GM23338 (cell line): ENCODE measurements at regions not wholly inside any gene's neighbourhood (a gene's known extent, or its start where the extent isn't known, plus 50 kb on each side); places are given as distances from the start of the nearest gene placed in this dataset.

Source experiments
- ATAC-seq: fragments of 200-7000 bp; cut with Tn5 transposase; 3 replicates; pipeline ENCODE4 v1.9.1; 2020
- DNase-seq: peaks from one replicate; pipeline ENCODE4 v3.0.0-alpha.2; 2015; ENCODE audit warnings: low spot score
- H2AFZ ChIP-seq: fragments of 200-600 bp; sonication (generic); 2 replicates; pipeline ENCODE4 v1.8.0; 2016; ENCODE audit warnings: antibody characterized with exemption, mild to moderate bottlenecking, moderate library complexity
- H3F3A ChIP-seq: fragments of 200-600 bp; sonication (generic); replicated peaks from 2 replicates; pipeline ENCODE4 v1.8.0; 2017; ENCODE audit warnings: antibody characterized with exemption, mixed run types, low read depth
- H3K27ac ChIP-seq: fragments of 200-600 bp; sonication (generic); 2 replicates; pipeline ENCODE4 v1.6.1; 2016; ENCODE audit warnings: low read depth
- H3K27me3 ChIP-seq: fragments of 200-600 bp; sonication (generic); 2 replicates; pipeline ENCODE4 v1.8.0; 2016; ENCODE audit warnings: mild to moderate bottlenecking, mixed run types, moderate library complexity; ENCODE audit not compliant: insufficient read depth
- H3K36me3 ChIP-seq: fragments of 200-600 bp; sonication (generic); 2 replicates; pipeline ENCODE4 v1.8.0; 2016; ENCODE audit warnings: mild to moderate bottlenecking; ENCODE audit not compliant: insufficient read depth
- H3K4me1 ChIP-seq: fragments of 200-600 bp; sonication (generic); 2 replicates; pipeline ENCODE4 v1.8.0; 2016; ENCODE audit warnings: mild to moderate bottlenecking, moderate library complexity; ENCODE audit not compliant: insufficient read depth
- H3K4me2 ChIP-seq: fragments of 200-600 bp; sonication (generic); 2 replicates; pipeline ENCODE4 v1.7.1; 2017; ENCODE audit warnings: mixed run types
- H3K4me3 ChIP-seq: fragments of 200-600 bp; sonication (generic); 2 replicates; pipeline ENCODE4 v1.6.1; 2016; ENCODE audit warnings: mixed run types
- H3K79me2 ChIP-seq: fragments of 200-600 bp; sonication (generic); replicated peaks from 2 replicates; pipeline ENCODE4 v1.8.0; 2017; ENCODE audit warnings: mild to moderate bottlenecking; ENCODE audit not compliant: insufficient read depth
- H3K9me2 ChIP-seq: fragments of 200-600 bp; sonication (generic); 2 replicates; pipeline ENCODE4 v1.8.0; 2017; ENCODE audit not compliant: insufficient read depth
- H4K20me1 ChIP-seq: fragments of 200-600 bp; sonication (generic); replicated peaks from 2 replicates; pipeline ENCODE4 v1.8.0; 2017; ENCODE audit warnings: mild to moderate bottlenecking; ENCODE audit not compliant: insufficient read depth
- H3K27ac Mint-ChIP-seq: 2 replicates; pipeline ENCODE4 v1.8.0; 2020; ENCODE audit warnings: inconsistent platforms, mild to moderate bottlenecking, moderate library complexity, mixed read lengths
- H3K27me3 Mint-ChIP-seq: 3 replicates; pipeline ENCODE4 v1.8.0; 2022; ENCODE audit warnings: low read depth, mild to moderate bottlenecking, moderate library complexity, mixed read lengths, inconsistent platforms; ENCODE audit not compliant: insufficient read depth, poor library complexity
- H3K36me3 Mint-ChIP-seq: 3 replicates; pipeline ENCODE4 v1.8.0; 2021; ENCODE audit warnings: low read depth, mild to moderate bottlenecking, inconsistent platforms, moderate library complexity, mixed read lengths
- H3K4me1 Mint-ChIP-seq: 3 replicates; pipeline ENCODE4 v1.8.0; 2020; ENCODE audit warnings: mild to moderate bottlenecking, inconsistent platforms, mixed read lengths
- H3K4me3 Mint-ChIP-seq: 3 replicates; pipeline ENCODE4 v1.8.0; 2021; ENCODE audit warnings: moderate library complexity, mild to moderate bottlenecking, inconsistent platforms, mixed read lengths
- H3K9me3 Mint-ChIP-seq: 3 replicates; pipeline ENCODE4 v1.8.0; 2020; ENCODE audit warnings: moderate library complexity, mild to moderate bottlenecking, inconsistent platforms, mixed read lengths
- CREB1 ChIP-seq: fragments of 250-450 bp; sonication (Bioruptor Pico); IDR thresholded peaks from 2 replicates; pipeline ENCODE4 v1.5.0; 2020; ENCODE audit warnings: low read depth, mild to moderate bottlenecking, moderate library complexity
- EZH2 ChIP-seq: fragments of 200-600 bp; sonication (generic); IDR thresholded peaks from one replicate; pipeline ENCODE4 v1.8.0; 2017; ENCODE audit warnings: antibody characterized with exemption, mild to moderate bottlenecking, low read depth; ENCODE audit not compliant: unreplicated experiment
- EZH2phosphoT487 ChIP-seq: fragments of 200-600 bp; sonication (generic); IDR thresholded peaks from one replicate; pipeline ENCODE4 v1.8.1; 2018; ENCODE audit warnings: antibody characterized with exemption; ENCODE audit not compliant: unreplicated experiment
- JUNB ChIP-seq: IDR thresholded peaks from one replicate; pipeline ENCODE4 v1.6.1; 2016; ENCODE audit warnings: antibody characterized with exemption; ENCODE audit not compliant: unreplicated experiment
- NANOG ChIP-seq: IDR thresholded peaks from 2 replicates; pipeline ENCODE4 v1.6.1; 2016; ENCODE audit warnings: antibody characterized with exemption, borderline replicate concordance
- POLR2AphosphoS5 ChIP-seq: IDR thresholded peaks from 2 replicates; pipeline ENCODE4 v1.6.1; 2016; ENCODE audit warnings: antibody characterized with exemption, low read depth
- STAT1 ChIP-seq: IDR thresholded peaks from one replicate; pipeline ENCODE4 v1.6.1; 2016; ENCODE audit warnings: antibody characterized with exemption; ENCODE audit not compliant: unreplicated experiment
- ZNF114 ChIP-seq: fragments of 250-450 bp; sonication (Bioruptor Pico); IDR thresholded peaks from 2 replicates; pipeline ENCODE4 v1.5.0; 2020; ENCODE audit warnings: mild to moderate bottlenecking, moderate library complexity
- ZNF331 ChIP-seq: fragments of 250-450 bp; sonication (Bioruptor Pico); IDR thresholded peaks from 2 replicates; pipeline ENCODE4 v1.5.0; 2020; ENCODE audit warnings: low read depth, mild to moderate bottlenecking, moderate library complexity
- TF ChIP-seq, protein P1 (sequence below): IDR thresholded peaks from 2 replicates; pipeline ENCODE4 v1.6.1; 2016; ENCODE audit warnings: antibody characterized with exemption
- TF ChIP-seq, protein P2 (sequence below): fragments of 250-450 bp; sonication (Bioruptor Pico); IDR thresholded peaks from 2 replicates; pipeline ENCODE4 v1.5.0; 2020; ENCODE audit warnings: mild to moderate bottlenecking, moderate library complexity
- TF ChIP-seq, protein P3 (sequence below), 2 experiments: fragments of 200-600 bp in 1 of 2; sonication (generic) in 1 of 2; conservative IDR thresholded peaks; 2 replicates each; pipeline versions ENCODE4 v1.5.1 to v1.6.1; 2016 to 2017; ENCODE audit warnings: antibody characterized with exemption in 2 of 2, low read depth in 2 of 2, mild to moderate bottlenecking in 2 of 2, moderate library complexity in 1 of 2
- TF ChIP-seq, protein P4 (sequence below): IDR thresholded peaks from one replicate; pipeline ENCODE4 v1.6.1; 2018; ENCODE audit warnings: antibody characterized with exemption; ENCODE audit not compliant: unreplicated experiment

DNA sequence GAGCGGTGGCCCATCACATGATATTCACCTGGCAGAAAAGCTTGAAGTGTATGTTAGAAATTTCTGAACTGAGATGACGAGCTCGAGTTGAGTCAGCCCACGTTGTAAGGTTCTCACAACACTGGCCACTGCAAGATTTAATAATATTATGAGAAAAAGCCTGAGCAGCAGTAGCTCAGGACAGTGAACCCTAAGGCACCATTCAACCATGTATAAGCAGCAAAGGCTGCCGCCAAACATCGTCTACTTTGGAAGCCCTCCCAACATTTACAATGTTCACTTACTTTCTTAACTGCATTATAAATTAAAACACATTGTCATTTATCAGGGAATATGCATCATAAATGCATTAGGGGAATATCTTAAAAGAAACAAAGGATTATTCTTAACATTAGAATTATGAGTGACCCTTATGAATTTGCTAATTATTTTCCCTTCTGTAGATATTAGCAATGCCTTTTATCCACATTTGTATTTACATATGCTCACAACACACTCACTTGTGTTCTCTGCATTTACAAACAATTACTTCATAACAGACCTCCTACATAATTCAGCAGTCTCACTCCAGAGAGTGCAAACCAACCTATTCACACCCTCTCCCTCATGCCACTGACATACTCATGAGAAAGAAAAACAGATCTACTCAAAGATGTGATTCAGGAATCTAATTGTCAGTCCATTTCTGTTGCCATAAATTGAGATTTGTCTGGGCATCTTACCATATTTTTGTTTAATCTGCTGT, 57.7 kb upstream of the CARD18 start (continued):
- no peak for TF ChIP-seq EZH2phosphoT487
- no peak for TF ChIP-seq STAT1
- no peak for TF ChIP-seq CREB1
- no peak for TF ChIP-seq JUNB

DNA sequence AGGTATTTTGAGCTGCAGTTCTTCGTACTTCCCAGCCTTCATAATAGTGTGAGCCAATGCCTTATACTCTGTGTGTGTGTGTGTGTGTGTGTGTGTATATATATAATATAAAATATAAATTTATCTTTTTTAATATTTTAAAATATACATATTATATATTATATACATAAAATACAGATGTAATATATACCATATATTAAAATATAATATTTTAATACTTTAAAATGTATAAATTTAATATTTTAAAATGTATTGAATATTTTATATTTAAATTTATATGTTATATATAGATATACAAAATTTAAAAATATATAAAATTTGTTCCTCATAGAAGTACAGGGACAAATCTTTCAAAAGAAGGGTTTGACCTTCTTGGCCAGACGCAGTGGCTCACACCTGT, 53.7 kb upstream of the CARD18 start:
- DNase-seq (no peak), ATAC-seq (no peak)
- H3K4me3 Mint-ChIP-seq, result no peak overlapping the region
- H3K9me3 Mint-ChIP-seq, result no peaks in the 10 kb centered on the region
- H3K4me1 Mint-ChIP-seq, result no peaks in the 10 kb centered on the region
- Histone ChIP-seq H3K9me2 (no peaks in the 10 kb centered on the region), H3F3A (no peaks in the 10 kb centered on the region), H4K20me1 (no peaks in the 10 kb centered on the region), H3K27me3 (no peaks in the 10 kb centered on the region), H3K36me3 (no peaks in the 10 kb centered on the region), H3K27ac (no peak overlapping the region), H3K4me1 (no peaks in the 10 kb centered on the region), H3K4me2 (no peak overlapping the region), H3K4me3 (no peak overlapping the region), H3K79me2 (no peaks in the 10 kb centered on the region), H2AFZ (no peak overlapping the region)
- H3K27me3 Mint-ChIP-seq, result peaks cover 2% of the 10 kb centered on the region
- no peak overlapping the region for H3K27ac Mint-ChIP-seq
- no peaks in the 10 kb centered on the region for H3K36me3 Mint-ChIP-seq
- TF ChIP-seq ZNF331 (CRISPR knock-in tag), result no peak
- no peak for TF ChIP-seq NANOG
- no peak for TF ChIP-seq STAT1
- TF ChIP-seq EZH2, result no peak
- TF ChIP-seq, protein P1, sequence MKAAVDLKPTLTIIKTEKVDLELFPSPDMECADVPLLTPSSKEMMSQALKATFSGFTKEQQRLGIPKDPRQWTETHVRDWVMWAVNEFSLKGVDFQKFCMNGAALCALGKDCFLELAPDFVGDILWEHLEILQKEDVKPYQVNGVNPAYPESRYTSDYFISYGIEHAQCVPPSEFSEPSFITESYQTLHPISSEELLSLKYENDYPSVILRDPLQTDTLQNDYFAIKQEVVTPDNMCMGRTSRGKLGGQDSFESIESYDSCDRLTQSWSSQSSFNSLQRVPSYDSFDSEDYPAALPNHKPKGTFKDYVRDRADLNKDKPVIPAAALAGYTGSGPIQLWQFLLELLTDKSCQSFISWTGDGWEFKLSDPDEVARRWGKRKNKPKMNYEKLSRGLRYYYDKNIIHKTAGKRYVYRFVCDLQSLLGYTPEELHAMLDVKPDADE, result no peak
- TF ChIP-seq, protein P2, sequence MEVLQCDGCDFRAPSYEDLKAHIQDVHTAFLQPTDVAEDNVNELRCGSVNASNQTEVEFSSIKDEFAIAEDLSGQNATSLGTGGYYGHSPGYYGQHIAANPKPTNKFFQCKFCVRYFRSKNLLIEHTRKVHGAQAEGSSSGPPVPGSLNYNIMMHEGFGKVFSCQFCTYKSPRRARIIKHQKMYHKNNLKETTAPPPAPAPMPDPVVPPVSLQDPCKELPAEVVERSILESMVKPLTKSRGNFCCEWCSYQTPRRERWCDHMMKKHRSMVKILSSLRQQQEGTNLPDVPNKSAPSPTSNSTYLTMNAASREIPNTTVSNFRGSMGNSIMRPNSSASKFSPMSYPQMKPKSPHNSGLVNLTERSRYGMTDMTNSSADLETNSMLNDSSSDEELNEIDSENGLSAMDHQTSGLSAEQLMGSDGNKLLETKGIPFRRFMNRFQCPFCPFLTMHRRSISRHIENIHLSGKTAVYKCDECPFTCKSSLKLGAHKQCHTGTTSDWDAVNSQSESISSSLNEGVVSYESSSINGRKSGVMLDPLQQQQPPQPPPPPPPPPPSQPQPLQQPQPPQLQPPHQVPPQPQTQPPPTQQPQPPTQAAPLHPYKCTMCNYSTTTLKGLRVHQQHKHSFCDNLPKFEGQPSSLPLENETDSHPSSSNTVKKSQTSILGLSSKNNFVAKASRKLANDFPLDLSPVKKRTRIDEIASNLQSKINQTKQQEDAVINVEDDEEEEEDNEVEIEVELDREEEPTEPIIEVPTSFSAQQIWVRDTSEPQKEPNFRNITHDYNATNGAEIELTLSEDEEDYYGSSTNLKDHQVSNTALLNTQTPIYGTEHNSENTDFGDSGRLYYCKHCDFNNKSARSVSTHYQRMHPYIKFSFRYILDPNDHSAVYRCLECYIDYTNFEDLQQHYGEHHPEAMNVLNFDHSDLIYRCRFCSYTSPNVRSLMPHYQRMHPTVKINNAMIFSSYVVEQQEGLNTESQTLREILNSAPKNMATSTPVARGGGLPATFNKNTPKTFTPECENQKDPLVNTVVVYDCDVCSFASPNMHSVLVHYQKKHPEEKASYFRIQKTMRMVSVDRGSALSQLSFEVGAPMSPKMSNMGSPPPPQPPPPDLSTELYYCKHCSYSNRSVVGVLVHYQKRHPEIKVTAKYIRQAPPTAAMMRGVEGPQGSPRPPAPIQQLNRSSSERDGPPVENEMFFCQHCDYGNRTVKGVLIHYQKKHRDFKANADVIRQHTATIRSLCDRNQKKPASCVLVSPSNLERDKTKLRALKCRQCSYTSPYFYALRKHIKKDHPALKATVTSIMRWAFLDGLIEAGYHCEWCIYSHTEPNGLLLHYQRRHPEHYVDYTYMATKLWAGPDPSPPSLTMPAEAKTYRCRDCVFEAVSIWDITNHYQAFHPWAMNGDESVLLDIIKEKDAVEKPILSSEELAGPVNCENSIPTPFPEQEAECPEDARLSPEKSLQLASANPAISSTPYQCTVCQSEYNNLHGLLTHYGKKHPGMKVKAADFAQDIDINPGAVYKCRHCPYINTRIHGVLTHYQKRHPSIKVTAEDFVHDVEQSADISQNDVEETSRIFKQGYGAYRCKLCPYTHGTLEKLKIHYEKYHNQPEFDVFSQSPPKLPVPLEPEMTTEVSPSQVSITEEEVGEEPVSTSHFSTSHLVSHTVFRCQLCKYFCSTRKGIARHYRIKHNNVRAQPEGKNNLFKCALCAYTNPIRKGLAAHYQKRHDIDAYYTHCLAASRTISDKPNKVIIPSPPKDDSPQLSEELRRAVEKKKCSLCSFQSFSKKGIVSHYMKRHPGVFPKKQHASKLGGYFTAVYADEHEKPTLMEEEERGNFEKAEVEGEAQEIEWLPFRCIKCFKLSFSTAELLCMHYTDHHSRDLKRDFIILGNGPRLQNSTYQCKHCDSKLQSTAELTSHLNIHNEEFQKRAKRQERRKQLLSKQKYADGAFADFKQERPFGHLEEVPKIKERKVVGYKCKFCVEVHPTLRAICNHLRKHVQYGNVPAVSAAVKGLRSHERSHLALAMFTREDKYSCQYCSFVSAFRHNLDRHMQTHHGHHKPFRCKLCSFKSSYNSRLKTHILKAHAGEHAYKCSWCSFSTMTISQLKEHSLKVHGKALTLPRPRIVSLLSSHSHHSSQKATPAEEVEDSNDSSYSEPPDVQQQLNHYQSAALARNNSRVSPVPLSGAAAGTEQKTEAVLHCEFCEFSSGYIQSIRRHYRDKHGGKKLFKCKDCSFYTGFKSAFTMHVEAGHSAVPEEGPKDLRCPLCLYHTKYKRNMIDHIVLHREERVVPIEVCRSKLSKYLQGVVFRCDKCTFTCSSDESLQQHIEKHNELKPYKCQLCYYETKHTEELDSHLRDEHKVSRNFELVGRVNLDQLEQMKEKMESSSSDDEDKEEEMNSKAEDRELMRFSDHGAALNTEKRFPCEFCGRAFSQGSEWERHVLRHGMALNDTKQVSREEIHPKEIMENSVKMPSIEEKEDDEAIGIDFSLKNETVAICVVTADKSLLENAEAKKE (CRISPR knock-in tag), result no peak
- no peak for TF ChIP-seq EZH2phosphoT487
- TF ChIP-seq JUNB, result no peak
- TF ChIP-seq, protein P3, sequence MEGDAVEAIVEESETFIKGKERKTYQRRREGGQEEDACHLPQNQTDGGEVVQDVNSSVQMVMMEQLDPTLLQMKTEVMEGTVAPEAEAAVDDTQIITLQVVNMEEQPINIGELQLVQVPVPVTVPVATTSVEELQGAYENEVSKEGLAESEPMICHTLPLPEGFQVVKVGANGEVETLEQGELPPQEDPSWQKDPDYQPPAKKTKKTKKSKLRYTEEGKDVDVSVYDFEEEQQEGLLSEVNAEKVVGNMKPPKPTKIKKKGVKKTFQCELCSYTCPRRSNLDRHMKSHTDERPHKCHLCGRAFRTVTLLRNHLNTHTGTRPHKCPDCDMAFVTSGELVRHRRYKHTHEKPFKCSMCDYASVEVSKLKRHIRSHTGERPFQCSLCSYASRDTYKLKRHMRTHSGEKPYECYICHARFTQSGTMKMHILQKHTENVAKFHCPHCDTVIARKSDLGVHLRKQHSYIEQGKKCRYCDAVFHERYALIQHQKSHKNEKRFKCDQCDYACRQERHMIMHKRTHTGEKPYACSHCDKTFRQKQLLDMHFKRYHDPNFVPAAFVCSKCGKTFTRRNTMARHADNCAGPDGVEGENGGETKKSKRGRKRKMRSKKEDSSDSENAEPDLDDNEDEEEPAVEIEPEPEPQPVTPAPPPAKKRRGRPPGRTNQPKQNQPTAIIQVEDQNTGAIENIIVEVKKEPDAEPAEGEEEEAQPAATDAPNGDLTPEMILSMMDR (conservative IDR thresholded peaks at IDR 0.05; ENCODE audit: low read depth in 2 of 2), result no peak
- TF ChIP-seq POLR2AphosphoS5, result no peak
- no peak for TF ChIP-seq ZNF114 (CRISPR knock-in tag)
- TF ChIP-seq, protein P4, sequence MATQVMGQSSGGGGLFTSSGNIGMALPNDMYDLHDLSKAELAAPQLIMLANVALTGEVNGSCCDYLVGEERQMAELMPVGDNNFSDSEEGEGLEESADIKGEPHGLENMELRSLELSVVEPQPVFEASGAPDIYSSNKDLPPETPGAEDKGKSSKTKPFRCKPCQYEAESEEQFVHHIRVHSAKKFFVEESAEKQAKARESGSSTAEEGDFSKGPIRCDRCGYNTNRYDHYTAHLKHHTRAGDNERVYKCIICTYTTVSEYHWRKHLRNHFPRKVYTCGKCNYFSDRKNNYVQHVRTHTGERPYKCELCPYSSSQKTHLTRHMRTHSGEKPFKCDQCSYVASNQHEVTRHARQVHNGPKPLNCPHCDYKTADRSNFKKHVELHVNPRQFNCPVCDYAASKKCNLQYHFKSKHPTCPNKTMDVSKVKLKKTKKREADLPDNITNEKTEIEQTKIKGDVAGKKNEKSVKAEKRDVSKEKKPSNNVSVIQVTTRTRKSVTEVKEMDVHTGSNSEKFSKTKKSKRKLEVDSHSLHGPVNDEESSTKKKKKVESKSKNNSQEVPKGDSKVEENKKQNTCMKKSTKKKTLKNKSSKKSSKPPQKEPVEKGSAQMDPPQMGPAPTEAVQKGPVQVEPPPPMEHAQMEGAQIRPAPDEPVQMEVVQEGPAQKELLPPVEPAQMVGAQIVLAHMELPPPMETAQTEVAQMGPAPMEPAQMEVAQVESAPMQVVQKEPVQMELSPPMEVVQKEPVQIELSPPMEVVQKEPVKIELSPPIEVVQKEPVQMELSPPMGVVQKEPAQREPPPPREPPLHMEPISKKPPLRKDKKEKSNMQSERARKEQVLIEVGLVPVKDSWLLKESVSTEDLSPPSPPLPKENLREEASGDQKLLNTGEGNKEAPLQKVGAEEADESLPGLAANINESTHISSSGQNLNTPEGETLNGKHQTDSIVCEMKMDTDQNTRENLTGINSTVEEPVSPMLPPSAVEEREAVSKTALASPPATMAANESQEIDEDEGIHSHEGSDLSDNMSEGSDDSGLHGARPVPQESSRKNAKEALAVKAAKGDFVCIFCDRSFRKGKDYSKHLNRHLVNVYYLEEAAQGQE, result no peak
